ENCODE measurements at regions not wholly inside any gene's neighbourhood (a gene's known extent, or its start where the extent isn't known, plus 50 kb on each side); places are given as distances from the start of the nearest gene placed in this dataset.
A peak's percentile ranks its signal among the peaks of the same experiment; 100 is the strongest.

DNA sequence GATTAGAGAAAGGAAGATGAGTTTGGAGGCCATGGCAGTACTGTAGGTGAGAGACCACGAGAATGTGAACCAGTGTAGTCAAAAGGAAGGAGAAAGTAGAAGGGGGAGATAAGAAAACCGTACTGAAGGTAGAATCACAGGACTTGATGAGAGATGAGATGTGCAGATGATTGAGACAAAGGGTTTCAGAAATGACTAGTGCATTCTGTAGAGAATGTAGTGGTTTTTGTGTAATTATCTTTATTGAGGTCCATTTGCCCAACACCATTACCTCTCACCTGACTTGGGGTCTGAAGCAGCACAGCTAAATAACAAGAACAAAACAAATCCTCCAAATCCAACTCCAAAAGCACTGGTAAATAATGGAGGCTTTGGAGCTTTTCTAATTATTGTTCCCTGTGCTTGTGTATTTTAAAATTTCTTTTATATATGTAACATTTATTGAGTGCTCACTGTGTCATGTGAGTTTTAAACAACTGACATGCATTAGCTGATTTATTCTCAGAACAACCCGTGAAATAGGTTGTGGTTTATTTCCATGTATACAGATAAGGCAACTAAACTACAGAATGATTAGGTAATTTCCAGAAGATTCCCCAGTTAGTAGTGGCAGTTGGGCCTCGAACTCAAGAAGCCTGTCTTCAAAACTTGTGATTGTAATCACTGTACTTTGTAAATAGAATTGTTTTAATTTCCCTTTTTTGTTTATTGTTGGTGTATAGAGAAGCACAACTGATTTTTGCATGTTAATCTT, 390.0 kb downstream of the AEBP2 start:
- DNase-seq (ENCODE audit: low spot score), result no peak

DNA sequence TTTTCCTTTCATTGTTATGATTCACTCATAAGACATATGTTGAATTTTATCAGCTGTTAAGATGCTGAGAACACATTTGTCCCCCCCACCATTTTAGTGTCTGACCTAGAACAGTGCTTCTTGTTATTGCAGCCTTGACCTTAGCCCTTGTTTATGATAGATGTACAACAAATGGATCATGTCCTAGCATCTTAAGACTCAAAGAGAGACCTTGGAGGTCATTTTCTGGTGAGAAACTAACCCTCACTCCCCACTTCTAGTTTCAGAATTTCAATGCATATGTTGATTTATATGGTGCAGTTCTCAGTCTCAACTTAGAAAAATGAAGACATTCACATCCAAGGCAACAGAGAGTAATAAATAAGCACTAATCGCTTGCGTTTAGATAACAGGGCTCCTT, 391.2 kb downstream of the AEBP2 start:
- DNase-seq (ENCODE audit: low spot score), result no peak

DNA sequence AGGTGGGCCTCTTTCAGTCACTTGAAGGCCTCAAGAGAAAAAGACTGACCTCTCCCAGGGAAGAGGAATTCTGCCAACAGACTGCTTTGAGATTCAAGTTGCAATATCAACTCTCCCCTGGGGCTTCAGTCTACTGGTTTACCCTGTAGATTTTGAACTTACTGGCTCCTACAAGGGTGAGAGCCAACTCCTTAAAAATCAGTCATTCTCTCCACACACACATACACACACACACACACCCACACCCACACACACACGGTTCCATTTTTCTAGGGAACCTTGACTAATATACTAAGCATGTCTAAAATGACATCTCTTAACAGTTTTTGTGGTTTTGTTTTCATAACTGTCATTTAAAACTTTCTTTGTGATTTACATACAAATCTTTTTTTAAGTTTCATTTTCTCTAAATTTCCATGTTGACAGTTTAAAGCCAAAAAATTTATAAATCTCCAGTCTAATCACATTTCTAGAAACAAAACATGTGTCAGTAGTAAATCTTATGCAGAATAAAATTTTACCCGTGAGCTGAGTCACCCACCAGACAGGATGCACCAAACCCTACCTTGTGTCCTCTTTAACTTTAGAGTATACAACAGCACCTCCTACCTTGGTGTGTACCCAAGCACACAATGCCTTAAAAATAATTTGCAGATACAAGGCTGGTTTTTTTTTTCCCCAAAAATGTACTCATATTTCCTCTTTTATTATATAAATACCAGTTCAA, 394.6 kb downstream of the AEBP2 start:
- no peak for DNase-seq (ENCODE audit: low spot score)

DNA sequence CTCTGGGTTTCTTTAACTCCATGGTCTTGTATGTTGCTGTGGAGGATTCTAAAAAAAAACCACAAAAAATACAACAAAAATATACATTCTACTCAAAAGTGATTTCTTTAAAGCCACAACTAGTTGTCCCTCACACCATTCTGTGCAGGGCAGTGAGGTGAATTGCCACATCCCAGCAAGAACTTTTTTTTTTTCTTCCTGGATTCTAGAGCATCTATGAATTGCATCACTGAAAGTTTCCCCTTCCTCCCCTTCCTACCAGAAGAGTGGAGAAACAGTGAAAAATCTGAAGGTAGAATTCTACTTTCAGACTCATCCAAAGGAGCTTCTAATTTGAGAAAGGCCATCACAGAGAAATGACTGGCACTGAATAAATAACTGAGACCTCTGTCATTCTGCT, 395.3 kb downstream of the AEBP2 start:
- no peak for DNase-seq (ENCODE audit: low spot score)

DNA sequence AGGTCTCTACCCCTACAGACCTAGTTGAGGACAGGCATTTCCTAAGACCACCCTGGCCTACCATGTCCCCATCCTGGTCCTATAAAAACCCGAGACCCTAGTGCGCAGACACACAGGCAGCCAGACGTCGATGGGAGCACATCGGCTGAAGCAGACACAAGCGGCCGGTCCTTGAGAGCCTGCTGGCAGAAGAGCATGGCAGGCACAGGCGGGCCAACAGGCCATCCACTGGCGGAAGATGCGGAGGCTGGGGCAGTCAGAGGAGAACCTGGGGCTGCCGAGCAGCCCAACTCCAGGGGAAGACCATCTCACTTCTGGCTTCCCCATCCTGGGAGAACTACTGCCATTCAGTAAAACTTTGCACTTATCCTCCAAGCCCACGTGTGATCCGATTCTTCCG, 396.8 kb downstream of the AEBP2 start:
- no peak for DNase-seq (ENCODE audit: low spot score)

DNA sequence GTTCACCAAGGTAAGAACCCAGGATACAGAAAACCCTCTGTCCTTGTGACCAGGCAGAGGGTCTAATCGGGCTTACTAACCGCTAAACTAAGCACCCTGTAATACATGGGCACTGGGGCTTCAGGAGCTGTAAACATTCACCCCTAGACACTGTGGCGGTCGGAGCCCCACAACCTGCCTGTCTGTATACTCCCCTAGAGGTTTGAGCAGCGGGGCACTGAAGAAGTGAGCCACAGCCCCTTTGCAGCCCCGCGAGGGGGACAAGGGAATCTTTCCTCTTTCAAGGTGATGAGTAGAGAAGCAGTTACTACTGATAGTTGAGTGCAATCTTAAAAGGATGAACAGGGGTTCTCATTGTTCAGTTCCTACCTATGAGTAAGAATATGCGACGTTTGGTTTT, 397.2 kb downstream of the AEBP2 start:
- DNase-seq (ENCODE audit: low spot score), result no peak

DNA sequence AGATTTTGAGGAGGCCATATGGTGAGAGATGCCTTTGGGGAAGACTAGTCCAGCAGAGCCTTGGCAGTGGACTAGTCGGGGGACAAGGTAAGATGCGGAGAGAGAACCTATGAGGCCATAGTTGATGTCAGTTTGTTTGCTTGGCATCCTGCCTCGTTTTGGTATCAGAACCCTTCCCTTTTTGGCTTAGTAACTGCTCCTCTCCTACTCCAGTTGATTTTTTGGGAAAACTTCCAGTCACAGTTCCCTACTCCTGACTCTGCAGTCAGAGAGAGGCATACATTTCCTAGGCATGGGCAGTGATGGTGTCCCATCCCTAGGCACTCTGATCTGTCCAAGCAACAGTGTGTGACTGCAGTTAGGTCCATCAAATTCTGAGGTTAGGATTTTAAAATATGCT, 398.3 kb downstream of the AEBP2 start:
- no peak for DNase-seq (ENCODE audit: low spot score)

DNA sequence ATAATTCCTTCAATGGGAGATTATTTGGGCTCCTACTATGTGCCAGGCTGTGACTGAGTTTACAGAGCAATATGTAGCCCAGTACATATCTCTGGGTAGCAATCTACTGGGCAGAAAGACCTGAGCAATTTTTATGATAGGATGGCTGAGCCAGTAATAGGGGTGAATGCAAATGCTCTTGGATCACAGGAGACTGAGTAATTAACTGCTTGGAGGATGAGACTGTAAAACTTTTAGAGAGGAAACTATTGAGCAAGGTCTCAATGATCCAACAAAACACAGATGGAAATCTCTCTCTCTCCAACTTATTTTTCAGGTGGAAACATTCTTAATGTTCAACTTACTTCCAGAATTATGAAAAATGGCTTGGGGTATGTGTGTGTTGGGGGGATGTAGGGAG, 402.2 kb downstream of the AEBP2 start:
- no peak for DNase-seq (ENCODE audit: low spot score)

DNA sequence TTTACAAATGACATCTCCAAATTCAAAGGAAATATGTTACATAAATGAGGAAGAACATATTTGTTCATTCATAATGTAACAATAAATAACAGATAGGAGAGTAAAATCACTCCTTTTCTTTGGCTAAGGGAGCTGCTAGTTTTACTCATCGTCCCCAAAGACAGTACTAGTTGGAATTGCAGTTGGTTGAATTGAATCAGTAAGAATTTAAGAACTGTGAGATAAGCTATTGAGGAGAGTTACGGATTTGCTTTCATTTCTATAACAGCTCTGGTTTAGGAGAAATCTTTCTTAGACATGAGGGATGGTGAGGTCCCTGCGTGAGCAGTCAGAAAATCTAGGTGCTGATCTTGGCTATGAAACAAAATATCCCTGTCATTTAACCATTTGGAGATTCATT, 402.8 kb downstream of the AEBP2 start:
- no peak for DNase-seq (ENCODE audit: low spot score)

DNA sequence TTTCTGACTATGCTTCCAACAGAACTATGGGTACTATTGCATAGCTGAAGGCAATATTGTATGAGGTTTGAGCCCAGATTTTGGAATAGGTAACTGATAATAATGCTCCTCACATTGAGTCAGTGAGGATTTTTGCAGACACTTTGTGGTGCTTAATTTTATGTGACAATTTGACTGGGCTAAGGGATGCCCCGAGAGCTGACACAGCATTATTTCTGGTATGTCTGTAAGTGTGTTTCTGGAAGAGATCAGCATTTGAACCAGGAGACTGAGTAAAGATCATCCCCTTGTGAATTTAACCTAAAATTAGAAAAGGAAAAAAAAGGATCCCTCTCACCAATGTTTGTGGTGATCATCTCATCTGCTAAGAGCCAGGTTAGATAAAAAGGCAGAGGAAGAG, 404.9 kb downstream of the AEBP2 start:
- no peak for DNase-seq (ENCODE audit: low spot score)

DNA sequence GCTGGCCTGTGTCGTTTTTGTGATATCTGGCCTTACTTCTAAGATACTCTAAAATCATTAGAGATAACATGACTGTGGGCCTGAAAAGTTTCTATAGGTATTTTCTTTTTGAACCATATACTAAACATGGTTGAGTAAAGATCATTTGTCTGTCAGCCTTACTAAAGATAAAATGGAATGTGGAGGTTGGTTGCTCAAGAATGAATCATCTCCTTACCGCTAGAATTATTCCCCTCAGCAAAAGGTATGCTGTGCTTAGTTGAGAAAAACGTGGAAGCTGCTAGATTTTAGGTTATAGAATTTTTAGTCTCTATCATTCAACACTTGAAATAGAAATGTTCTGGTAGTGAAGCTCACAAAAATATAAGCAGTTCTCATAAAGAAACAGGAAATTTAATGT, 407.3 kb downstream of the AEBP2 start:
- DNase-seq (ENCODE audit: low spot score), result no peak

DNA sequence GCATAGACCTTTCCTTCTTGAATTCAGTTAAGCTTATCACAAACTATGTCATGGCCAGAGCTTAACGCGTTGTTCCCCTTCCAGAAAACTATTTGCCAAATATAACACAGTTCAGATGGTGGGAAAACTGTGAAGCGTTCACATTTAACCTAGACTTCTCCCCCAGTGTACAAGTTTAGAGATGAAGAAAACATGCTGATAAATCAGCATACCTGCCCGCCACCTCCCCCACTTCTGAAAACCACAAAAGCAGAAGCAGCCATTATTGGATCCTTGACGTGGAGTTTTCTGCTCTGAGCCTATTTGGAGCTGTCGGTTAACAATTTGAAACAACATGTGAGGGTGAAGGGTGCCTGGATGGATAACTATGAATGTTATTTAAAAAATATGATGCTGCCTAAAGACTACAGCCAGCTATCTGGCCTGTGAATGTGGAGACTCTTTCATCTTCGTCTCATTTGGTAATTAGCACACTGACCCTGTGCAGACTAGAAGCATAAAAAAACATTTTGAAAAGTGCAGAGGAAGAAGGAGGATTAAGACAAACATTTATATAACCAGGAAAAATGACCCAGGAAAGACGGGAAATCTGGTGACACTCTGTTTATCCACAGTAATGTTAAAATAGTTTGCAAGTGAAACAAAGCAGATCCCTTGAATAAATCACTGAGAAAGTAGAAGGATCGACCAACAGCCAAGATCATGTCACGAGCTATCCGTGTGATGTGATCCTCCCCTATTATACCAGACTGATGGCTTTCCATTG, 408.2 kb downstream of the AEBP2 start:
- DNase-seq (ENCODE audit: low spot score), result no peak

DNA sequence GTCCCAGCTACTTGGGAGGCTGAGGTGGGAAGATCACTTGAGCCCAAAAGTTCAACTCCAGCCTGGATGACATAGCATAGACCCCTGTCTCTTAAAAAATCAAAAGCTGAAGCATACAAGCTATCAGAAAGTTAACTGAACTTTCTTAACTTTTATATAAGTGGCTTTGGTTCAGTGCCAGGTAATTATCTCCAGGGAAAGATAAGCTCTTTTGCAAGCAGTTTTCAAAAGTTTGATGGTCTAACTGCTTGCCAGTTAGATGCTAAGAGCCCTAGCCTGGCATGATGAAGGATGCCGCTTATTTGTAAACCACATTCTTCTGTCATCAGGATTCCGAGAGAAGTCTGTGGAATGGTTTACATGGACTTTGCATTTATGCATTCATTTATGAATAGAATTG, 409.1 kb downstream of the AEBP2 start:
- no peak for DNase-seq (ENCODE audit: low spot score)

DNA sequence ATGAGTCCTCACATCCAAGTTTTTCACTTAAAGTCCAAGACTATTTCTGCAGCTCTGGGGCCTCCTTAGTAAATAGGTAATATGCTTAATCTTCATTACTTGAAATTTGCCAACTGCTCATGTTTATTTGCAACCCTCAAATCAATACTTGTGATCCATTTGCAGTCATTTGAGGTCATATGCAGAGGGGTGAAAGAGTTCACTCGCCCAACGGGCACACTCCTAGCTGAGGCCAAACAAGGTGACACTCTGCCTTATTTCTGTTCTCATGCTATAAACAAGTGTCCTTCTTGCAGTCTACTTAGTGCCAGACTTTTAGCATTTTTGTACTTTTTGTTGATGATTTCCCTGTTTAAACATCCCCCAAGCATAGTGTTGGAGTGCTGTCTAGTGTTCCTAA, 409.9 kb downstream of the AEBP2 start:
- DNase-seq (ENCODE audit: low spot score), result no peak

DNA sequence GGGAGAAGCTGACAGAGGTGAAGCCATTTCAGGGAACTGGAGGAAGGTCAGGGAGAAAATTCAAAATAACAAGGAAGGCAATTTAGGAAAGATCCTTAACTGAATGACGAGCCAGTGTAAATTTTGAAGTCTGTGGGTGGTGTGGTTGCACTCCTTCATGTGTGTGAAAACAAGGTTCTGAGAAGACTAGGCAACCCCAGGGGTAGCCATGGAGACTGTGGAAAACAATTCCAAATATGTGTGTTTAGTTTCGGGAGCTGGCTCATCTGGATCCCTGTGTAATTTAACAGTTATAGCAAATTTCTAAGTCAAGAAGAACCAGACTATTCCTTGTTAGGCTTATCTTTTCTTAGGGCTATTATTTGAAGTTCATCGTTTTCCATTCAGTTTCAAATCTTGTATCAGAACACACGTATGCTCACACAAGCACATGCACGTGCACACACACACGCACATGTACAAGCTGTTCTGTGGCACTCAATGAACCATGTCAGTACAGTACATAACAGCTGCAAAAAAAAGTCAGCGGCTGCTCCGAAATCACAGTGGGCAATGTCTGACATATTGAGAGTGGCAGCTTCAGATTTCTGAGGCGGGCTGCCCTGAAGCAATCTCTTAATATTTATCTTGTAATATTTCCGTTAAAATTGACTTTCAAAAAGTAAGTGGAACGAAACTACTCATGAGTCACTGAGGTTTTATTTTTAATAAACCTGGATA, 411.2 kb downstream of the AEBP2 start:
- peak; percentile 42 for DNase-seq (ENCODE audit: low spot score)

DNA sequence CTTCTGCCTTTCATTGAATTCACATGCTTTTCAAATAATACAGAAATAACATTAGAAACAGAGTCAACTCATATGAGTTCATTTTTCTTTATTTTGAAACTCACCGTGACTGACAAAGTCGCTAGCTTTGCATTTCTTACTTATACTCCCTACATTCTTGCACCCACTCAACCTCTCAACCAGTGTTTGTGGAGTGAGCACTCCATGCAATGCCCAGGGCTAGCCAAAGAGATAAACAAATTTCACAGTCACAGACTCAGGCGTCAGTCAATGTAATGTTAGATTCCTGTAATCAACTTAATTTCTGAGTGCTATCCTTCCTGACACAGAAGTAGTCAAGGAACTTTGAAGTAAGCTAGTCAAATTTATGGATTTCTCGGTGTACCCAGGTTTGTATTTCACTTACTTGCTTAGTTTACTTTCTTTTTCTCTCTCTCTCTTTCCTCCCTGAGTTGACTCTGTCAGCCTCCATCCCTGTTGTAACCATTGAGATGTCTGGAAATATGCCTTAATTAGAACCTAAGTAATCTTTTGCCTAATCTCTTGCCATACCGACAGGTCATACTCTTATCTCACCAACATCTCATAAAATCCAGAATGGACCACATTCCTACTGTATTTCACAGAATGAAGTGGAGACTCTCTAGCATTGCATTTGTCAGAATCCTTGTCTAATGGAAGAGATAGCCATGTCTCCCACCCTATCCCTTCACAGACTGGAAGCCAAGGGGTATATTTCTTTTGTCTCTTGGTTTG, 413.0 kb downstream of the AEBP2 start:
- DNase-seq (ENCODE audit: low spot score), result no peak

DNA sequence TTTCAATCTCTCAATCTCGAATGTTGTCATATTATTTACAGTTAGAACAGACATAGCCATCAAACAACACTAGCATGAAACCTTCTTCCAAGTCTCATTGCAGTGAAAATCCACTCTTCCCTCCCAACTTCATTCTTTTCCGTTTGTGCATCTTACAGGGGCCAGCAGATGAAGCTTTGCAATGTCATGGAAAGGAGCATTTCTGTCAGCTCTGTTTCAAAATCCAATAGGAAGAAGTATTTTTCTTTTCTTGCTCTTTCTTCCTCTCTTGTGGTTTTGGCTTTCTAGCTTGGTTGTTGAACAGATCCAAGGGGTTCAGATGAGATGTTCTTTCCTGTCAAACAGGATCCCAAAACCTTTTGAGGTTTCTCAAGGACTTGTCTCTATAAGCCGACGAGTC, 416.6 kb downstream of the AEBP2 start:
- no peak for DNase-seq (ENCODE audit: low spot score)

DNA sequence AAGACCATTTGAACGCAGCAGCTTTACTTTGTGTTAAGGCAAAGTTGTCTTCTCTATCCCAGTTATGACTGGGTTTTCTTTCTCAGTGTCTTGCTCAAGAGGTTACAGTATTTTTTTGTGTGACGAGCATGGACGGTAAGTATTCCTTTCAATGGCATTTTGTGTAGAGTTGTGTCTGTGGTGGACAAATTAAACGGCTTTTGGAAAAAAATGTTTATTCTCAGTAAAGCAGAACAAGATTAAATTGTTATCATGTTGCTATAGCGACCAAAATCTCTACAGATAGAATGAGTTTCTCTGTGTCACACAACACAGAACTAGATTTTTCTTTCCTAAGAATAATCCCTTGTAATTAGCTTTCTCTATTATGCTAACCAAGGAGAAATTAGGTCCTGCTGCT, 417.1 kb downstream of the AEBP2 start:
- no peak for DNase-seq (ENCODE audit: low spot score)

DNA sequence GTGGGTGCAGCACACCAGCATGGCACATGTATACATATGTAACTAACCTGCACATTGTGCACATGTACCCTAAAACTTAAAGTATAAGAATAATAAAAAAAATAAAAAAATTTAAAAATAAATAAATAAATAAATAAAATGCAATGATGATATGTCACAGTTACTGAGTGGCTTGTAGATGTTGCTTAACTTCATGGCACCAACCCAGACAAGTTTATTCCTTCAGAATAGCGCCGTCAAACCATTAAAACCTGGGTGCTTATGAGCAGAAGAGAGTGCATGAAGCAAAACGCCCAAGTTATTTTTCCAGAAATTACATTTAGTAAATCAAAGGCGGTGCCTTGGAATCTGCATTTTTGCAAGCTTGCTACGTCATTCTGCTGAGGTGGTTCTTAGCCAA, 417.9 kb downstream of the AEBP2 start:
- no peak for DNase-seq (ENCODE audit: low spot score)

DNA sequence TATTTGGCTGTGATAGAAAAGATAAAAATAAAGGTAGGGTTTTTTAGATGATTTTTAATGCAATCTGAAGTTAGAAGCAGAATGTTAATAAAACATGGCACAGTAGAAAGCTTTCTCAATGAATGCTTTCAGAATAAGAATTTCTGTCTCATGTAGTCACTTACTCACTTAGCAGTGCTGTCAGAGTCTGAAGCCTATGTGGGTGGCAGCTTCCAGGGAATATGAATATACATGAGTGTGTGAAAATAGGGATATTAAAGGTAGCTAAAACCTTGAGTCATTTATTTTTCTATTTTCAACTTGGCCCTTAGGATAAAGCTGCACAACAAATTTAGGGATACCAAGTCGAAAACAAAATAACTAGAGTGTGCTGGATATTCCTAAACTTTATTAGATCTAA, 427.9 kb downstream of the AEBP2 start:
- no peak for DNase-seq (ENCODE audit: low spot score)

DNA sequence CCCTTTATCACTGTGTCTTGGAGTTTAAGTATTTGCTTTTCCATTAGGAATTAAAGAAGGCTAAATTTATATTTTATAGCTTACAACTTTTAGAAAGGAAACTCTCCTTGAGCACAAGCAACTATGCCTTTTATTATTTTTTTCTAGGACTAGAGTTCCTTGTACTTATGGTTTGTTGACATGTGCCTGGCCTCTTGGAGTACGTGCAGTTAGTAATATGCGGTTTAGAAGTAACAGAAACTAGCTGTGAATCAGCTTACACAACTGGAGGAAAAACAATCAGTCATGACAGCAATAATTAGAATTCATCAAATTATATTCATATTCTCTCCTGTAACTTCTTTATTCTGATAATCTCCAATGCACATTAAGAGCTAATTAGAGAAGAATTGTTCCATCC, 428.7 kb downstream of the AEBP2 start:
- DNase-seq (ENCODE audit: low spot score), result no peak

DNA sequence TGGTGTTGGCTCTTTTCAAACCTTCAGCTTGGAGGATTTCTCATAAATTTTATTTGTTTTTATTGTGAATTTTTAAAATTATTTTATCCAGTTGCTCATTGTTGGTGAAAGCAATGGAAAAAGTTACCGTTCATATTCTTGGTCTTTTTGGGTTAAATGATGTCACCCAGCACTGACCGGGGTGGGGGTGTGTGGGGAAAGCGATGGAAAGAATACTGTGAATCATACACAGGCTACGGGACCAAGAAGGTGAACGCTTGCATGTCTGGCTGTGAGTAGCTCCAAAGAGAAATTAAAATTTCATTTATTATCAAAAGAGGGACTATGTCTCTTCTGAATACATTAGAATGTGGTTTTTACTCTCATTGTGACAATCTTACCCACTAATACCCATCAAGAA, 430.1 kb downstream of the AEBP2 start:
- no peak for DNase-seq (ENCODE audit: low spot score)
